ENCODE measurements at regions not wholly inside any gene's neighbourhood (a gene's known extent, or its start where the extent isn't known, plus 50 kb on each side); places are given as distances from the start of the nearest gene placed in this dataset.

DNA sequence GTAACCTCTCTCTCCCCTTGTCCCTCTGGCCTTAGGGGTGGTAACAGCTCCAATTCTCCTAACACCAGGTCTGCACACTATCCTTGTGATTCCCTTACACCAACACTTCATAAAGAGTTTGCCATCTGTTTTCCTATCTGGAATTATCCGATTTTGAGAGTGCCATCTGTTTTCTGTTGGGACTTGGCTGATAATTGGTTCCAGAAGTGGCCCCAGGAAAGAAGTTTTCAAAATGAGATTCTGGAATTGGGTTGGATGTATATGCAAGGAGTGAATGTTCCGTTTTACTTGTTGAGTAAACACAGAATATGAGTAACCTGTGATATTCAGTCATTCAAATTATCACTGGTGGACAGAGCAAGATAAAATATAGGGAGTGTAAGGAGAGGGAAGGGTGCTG is 134.1 kb upstream of the HS3ST3A1 start:
- TF ChIP-seq, protein P1, sequence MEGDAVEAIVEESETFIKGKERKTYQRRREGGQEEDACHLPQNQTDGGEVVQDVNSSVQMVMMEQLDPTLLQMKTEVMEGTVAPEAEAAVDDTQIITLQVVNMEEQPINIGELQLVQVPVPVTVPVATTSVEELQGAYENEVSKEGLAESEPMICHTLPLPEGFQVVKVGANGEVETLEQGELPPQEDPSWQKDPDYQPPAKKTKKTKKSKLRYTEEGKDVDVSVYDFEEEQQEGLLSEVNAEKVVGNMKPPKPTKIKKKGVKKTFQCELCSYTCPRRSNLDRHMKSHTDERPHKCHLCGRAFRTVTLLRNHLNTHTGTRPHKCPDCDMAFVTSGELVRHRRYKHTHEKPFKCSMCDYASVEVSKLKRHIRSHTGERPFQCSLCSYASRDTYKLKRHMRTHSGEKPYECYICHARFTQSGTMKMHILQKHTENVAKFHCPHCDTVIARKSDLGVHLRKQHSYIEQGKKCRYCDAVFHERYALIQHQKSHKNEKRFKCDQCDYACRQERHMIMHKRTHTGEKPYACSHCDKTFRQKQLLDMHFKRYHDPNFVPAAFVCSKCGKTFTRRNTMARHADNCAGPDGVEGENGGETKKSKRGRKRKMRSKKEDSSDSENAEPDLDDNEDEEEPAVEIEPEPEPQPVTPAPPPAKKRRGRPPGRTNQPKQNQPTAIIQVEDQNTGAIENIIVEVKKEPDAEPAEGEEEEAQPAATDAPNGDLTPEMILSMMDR (IDR thresholded peaks at IDR 0.05; ENCODE audit: low read depth, low read length, missing input control), result no peak
- TF ChIP-seq HNF4A (conservative IDR thresholded peaks at IDR 0.05), result no peak
- no peak for TF ChIP-seq SP1 (IDR thresholded peaks at IDR 0.05)
- no peak for TF ChIP-seq YY1 (IDR thresholded peaks at IDR 0.05)
- TF ChIP-seq TAF1 (conservative IDR thresholded peaks at IDR 0.05), result no peak
- no peak for TF ChIP-seq GABPA (IDR thresholded peaks at IDR 0.05 in 1 of 2, conservative IDR thresholded peaks at IDR 0.05 in 1 of 2)
- TF ChIP-seq, protein P2, sequence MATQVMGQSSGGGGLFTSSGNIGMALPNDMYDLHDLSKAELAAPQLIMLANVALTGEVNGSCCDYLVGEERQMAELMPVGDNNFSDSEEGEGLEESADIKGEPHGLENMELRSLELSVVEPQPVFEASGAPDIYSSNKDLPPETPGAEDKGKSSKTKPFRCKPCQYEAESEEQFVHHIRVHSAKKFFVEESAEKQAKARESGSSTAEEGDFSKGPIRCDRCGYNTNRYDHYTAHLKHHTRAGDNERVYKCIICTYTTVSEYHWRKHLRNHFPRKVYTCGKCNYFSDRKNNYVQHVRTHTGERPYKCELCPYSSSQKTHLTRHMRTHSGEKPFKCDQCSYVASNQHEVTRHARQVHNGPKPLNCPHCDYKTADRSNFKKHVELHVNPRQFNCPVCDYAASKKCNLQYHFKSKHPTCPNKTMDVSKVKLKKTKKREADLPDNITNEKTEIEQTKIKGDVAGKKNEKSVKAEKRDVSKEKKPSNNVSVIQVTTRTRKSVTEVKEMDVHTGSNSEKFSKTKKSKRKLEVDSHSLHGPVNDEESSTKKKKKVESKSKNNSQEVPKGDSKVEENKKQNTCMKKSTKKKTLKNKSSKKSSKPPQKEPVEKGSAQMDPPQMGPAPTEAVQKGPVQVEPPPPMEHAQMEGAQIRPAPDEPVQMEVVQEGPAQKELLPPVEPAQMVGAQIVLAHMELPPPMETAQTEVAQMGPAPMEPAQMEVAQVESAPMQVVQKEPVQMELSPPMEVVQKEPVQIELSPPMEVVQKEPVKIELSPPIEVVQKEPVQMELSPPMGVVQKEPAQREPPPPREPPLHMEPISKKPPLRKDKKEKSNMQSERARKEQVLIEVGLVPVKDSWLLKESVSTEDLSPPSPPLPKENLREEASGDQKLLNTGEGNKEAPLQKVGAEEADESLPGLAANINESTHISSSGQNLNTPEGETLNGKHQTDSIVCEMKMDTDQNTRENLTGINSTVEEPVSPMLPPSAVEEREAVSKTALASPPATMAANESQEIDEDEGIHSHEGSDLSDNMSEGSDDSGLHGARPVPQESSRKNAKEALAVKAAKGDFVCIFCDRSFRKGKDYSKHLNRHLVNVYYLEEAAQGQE (IDR thresholded peaks at IDR 0.05), result no peak
- TF ChIP-seq, protein P3, sequence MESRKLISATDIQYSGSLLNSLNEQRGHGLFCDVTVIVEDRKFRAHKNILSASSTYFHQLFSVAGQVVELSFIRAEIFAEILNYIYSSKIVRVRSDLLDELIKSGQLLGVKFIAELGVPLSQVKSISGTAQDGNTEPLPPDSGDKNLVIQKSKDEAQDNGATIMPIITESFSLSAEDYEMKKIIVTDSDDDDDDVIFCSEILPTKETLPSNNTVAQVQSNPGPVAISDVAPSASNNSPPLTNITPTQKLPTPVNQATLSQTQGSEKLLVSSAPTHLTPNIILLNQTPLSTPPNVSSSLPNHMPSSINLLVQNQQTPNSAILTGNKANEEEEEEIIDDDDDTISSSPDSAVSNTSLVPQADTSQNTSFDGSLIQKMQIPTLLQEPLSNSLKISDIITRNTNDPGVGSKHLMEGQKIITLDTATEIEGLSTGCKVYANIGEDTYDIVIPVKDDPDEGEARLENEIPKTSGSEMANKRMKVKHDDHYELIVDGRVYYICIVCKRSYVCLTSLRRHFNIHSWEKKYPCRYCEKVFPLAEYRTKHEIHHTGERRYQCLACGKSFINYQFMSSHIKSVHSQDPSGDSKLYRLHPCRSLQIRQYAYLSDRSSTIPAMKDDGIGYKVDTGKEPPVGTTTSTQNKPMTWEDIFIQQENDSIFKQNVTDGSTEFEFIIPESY (IDR thresholded peaks at IDR 0.05), result no peak
- no peak for TF ChIP-seq FOXA1 (IDR thresholded peaks at IDR 0.05)
- TF ChIP-seq, protein P4, sequence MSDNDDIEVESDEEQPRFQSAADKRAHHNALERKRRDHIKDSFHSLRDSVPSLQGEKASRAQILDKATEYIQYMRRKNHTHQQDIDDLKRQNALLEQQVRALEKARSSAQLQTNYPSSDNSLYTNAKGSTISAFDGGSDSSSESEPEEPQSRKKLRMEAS (IDR thresholded peaks at IDR 0.05), result no peak
- no peak for TF ChIP-seq JUND (IDR thresholded peaks at IDR 0.05)
- TF ChIP-seq RAD21 (IDR thresholded peaks at IDR 0.05), result no peak
- TF ChIP-seq, protein P5, sequence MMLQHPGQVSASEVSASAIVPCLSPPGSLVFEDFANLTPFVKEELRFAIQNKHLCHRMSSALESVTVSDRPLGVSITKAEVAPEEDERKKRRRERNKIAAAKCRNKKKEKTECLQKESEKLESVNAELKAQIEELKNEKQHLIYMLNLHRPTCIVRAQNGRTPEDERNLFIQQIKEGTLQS (IDR thresholded peaks at IDR 0.05), result no peak
- TF ChIP-seq RXRA (IDR thresholded peaks at IDR 0.05), result no peak
